Superior temporal gyrus (tissue), 1 donor: ENCODE measurements at regions not wholly inside any gene's neighbourhood (a gene's known extent, or its start where the extent isn't known, plus 50 kb on each side); places are given as distances from the start of the nearest gene placed in this dataset.
A peak's percentile ranks its signal among the peaks of the same experiment; 100 is the strongest.
"Not testable (repeated sequence)": the region's sequence is repeated elsewhere in the genome, so short reads cannot be mapped to it uniquely, and the experiment has no call there.

Source experiments
- DNase-seq: peaks from one replicate; pipeline ENCODE4 v3.0.0-alpha.2; 2016; ENCODE audit errors: extremely low spot score

DNA sequence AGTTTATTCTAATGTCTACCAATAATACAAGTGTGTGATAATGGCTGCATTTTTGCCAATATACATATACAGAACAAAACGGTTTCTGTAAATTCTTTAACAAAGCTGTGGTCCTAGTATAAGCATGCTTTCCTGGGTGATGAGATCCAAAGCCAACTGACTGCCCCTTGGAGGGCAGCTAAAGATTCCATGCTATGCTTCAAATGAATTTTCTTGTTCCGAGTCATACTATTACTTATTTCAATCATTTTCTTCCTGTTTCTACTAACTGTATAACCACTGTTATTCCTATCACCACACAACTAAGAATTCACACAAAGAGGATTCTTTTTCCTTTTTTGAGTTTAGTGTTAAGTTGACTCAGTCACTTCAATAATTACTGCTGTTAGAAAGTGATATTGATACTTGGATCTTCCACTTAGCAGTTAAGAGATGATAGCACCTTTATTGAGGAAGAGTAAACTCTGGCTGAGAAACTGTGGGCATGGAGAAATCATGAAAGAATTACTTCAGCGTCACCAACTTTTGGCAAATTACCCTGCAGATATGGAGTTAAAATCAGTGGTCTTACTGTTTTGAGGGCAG is 197.5 kb downstream of the ARL4A start:
- no peak for DNase-seq

DNA sequence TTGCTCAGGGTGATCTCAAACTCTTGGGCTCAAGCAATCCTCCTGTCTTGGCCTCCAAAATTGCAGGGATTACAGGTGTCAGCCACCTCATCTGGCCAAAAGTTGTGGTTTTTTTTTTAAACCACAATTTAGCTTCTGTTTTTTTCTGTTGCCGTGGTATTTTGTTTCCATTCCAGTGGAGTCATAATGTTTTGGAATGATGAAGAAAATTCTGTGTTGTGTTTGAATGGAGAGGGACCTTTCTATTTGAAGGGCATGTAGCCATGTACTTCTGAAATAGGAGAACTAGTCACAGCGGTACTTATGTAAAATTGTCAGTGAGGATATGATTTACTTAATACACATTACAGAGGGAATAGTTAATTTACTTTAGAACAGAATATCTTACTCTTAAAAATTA is 201.3 kb downstream of the ARL4A start:
- DNase-seq = no peak

DNA sequence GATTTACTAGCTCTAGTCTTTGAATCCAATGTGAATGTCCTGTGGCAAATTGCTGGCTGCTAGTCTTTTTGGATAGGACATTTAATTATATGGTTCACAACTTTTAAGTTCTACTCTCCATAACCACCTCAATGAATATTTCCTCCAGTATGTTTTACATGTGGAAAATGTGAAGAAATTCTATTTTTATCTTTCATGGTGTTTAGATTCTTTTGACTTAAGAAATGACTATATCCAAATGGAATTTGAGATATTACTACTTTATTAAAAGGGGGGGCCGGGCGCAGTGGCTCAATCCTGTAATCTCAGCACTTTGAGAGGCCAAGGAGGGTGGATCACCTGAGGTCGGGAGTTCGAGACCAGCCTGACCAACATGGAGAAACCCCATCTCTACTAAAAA is 202.0 kb downstream of the ARL4A start:
- DNase-seq = no peak

DNA sequence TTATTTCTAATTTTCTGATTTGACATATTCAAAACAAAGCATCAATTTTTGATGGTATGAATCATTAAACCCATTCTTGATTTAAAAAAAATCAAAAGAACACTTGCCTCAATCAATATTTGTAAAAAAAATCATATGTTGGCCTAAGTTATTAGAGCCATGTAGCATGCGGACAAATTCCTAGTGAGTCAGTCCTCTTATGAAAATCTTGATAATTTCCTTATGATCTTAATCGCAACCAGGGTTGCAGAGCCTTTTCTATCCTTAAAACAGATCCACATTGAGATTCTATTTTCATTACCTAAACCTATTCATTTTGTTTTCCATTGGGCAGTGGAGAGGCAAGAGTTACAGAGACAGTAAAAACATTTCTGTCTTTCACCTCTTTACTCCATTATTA is 203.2 kb downstream of the ARL4A start:
- no peak for DNase-seq

- no peak for DNase-seq
Measured at GRCh38 chr7:12893292-12893691, 205.9 kb downstream of the ARL4A start.

DNA sequence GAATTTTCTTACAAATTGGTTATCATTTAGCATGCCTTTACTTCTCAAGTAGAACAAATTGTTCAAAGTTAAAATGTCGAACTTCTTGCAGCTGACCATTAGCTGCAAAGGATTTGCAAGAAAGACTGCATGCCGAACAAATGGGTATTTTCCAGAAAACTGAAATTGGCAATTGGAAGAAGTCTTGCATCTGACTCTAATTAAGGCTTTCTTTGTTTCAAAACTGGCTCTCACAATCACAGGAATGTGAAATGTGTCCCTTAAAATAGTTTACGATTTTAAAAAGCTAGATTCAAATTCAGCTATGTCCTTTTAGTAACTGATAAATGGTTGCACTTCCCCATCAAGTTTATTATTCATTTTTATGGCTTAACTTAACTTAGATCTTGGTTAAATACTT is 207.9 kb downstream of the ARL4A start:
- DNase-seq = no peak

- DNase-seq = no peak
Measured at GRCh38 chr7:12896316-12896715, 208.9 kb downstream of the ARL4A start.

GRCh38 chr7:12898004-12898403 is 210.6 kb downstream of the ARL4A start:
- DNase-seq = no peak

- DNase-seq = no peak
Measured at GRCh38 chr7:12898620-12899019, 211.2 kb downstream of the ARL4A start.

- DNase-seq = no peak
Measured at GRCh38 chr7:12905671-12906070, 218.2 kb downstream of the ARL4A start.

- DNase-seq = no peak
Measured at GRCh38 chr7:12907774-12908173, 220.3 kb downstream of the ARL4A start.

- no peak for DNase-seq
Measured at GRCh38 chr7:12909483-12909882, 222.1 kb downstream of the ARL4A start.

- DNase-seq = peak; percentile 19
Measured at GRCh38 chr7:12911053-12911452, 223.6 kb downstream of the ARL4A start.

DNA sequence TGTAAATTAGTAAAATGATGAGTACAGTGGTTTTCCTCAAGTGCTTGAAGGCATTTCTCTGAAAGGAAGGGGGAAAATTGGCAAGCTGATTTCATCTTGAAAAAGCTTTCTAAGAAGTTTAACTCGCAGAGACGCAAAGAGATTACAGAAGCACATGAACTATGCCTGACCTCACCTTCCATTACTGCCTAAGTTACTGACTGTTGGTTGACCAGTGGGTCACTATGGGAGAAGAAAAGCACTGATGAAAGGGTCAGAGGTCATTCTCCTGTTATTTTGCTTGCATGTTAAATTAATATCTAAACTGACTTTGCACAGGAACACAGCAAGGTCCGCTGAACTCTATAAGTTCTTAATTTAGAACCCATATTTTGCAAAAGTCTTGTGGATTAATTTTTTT is 225.6 kb downstream of the ARL4A start:
- DNase-seq = no peak

DNA sequence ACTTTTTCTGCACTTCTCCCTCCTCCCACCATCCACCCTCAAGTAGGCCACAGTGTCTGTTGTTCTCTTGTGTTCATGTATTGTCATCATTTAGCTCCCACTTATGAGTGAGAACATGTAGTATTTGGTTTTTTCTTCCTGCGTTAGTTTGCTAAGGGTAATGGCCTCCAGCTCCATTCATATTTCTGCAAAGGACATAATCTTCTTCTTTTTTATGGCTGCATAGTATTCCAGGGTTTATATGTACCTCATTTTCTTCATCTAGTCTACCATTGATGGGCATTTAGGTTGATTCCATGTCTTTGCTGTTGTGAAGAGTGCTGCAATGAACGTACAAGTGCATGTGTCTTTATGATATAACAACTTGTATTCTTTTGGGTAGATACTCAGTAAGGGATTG is 230.4 kb downstream of the ARL4A start:
- no peak for DNase-seq

DNA sequence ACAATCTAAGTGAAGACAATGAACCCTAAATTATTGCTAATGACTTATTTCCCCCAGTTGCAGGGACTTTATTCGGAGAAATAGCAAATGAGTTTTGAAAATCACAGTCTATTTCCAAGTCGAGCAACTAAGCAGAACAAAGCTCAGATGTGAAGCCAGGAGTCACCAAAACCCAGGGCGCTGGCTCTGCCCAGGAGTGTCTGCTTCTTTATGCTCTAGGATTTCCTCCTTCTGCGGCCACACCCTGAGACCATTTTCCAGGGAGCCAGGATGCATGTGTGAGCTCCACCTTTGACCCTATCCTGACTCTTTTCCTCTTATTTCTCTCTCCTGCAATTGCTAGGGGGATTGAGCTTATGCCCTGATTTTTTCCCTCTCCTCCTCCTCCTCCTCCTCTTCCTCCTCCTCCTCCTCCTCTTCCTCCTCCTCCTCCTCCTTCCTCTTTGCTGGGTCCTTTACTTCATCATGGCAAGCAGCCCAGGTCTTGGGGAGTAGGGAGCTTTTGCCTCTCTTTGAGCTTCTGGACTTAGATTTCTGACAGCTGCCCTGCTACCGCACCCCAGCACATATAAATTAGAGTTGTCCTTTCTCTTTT is 234.4 kb downstream of the ARL4A start:
- DNase-seq = no peak

DNA sequence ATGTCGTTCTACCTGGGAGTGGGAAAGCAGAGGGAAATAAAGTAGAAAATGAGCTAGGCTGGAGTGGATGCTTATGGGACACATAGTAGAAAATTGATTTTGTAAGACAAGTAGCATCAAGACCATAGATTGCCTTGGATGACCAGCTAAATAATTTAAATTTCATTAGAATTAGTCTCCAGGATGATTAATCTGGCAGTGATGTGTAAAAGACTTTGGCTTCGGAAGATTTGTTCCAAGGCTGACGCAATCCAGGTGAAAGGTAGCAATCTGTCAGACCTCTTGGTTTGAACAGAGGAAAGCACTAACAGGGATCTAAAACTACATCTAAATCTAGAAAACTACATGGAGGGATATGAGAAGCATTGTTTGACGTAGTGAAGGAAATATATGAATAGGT is 236.5 kb downstream of the ARL4A start:
- no peak for DNase-seq

DNA sequence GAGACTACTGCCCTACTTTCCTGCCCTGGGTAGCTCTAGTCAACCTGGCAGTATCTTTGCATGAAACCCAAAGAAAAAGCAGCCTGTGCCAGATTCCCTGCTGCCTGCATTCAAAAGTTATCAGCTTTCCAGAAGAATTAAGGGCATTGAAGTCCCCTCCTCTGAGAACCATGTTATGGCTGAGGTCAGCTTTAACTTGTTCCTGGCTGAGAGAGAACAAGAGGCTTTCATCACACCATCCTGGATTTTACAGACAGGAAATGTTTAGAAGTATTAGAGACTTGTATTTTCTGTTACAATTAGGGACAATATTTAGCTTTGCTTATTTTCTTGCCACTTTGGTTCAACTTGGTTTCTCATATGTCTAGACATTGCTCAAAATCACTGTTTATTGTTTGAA is 238.8 kb downstream of the ARL4A start:
- no peak for DNase-seq

DNA sequence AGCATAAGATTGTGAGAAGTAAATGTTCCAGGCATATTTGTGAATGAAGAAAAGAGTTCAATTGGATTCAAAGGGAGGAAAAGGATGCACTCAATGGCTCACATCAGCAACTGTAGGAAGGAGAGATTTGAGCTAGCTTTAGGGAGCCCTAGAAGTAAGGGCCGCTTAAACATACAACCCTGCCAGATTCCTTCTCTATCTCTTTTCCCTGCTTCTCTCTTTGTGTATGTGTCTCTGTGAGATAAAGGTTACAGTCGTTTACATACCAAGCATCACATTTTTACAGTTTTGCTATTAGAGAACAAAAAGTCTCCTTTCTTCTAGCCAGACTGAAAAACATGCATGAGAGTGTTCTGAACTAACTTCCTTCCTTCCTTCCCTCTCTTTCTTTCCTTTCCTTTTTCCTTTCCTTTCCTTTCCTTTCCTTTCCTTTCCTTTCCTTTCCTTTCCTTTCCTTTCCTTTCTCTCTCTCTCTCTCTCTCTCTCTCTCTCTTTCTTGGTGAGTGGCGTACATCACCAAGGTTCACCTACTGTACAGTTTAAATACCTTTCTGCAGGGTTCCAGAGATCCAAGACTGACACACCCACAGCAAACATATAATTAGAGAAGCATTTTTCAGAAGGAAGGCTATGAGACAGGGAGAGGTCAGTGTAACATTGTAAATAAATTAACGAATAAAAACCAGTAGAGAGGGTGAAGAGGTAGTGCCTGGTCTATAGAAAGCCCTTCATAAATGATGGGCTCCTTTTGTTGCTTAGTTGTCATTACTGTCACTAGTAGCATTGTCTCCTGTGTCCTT is 240.4 kb downstream of the ARL4A start:
- no peak for DNase-seq

GRCh38 chr7:12929476-12930140 is 242.2 kb downstream of the ARL4A start:
- no peak for DNase-seq

DNA sequence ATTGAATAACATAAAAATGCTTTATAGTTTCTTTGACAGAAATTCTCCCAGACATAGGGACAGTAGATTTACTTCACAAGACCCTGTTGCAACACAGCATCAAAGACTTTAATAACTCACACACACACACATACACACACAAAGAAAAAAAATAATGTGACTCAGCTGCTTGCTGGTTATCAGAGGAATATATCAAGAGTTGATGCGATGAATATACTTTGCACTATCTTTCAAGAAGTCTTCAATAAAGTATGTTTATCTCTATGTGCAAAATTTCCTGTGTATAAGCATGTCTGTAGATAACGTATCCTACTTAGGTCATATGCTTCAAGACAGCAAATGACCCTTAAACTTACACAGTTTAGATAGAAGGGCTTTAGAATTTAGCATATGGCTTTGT is 243.1 kb downstream of the ARL4A start:
- no peak for DNase-seq

DNA sequence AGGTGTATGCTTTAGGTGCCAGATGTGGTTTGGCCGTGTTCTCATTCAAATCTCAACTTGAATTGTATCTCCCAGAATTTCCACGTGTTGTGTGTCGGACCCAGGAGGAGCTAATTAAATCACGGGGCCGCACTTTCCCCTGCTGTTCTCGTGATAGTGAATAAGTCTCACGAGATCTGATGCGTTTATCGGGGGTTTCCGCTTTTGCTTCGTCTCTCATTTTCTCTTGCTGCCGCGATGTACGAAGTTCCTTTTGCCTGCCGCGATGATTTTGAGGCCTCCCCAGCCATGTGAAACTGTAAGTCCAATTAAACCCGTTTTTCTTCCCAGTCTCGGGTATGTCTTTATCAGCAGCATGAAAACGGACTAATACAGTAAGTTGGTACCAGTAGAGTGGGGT is 244.0 kb downstream of the ARL4A start:
- DNase-seq = not testable (repeated sequence)

DNA sequence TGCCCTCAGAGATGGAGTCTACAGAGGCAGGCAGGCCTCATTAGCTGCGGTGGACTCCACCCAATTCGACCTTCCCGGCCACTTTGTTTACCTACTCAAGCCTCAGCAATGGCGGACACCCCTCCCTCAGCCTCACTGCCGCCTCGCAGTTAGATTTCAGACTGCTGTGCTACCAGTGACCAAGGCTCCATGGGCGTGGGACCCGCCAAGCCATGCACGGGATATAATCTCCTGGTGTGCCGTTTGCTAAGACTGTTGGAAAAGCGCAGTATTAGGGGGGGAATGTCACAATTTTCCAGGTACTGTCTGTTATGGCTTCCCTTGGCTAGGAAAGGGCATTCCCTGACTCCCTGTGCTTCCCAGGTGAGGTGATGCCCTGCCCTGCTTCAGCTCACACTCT is 252.3 kb downstream of the ARL4A start:
- no peak for DNase-seq
